GM13977 (cell line): ENCODE measurements at regions not wholly inside any gene's neighbourhood (a gene's known extent, or its start where the extent isn't known, plus 50 kb on each side); places are given as distances from the start of the nearest gene placed in this dataset.

Source experiments
- DNase-seq: peaks from one replicate; pipeline ENCODE4 v3.0.0; 2012; ENCODE audit warnings: low spot score
- CTCF ChIP-seq: IDR thresholded peaks from 2 replicates; pipeline ENCODE4 v1.5.1; 2012; ENCODE audit warnings: mild to moderate bottlenecking, control low read depth; ENCODE audit not compliant: insufficient read depth; ENCODE audit errors: extremely low read depth, missing control alignments
- in situ Hi-C: fragments of 300-500 bp; cut with MboI; formaldehyde crosslinking; loops from one replicate; pipeline ENCODE4 v1.12.0; 2022; ENCODE audit warnings: low sequenced_read_pairs, low pct_unique_long_range_greater_than_20kb, mixed read lengths, inconsistent platforms; ENCODE audit not compliant: unreplicated experiment

DNA sequence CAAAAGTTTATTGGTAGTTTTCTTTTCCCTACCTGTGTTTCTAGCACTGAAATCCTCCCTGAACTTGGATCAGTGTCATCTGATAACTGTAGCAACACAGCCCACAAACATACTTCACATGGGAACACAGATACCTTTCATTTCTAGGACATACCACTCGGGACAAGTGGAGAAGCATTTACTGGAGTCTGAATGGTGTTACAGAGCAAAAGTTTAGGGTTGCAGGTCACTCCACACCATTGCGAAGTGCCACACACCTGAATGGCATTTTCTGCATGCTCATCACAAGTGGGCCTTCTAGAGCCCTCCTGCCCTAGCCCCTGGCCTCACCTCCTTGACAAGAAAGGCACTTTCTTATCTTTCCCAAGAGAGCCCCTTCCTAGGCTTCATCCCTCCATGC is 184.8 kb upstream of the PKDCC start:
- TF ChIP-seq CTCF = no peak
- in situ Hi-C loops = loop anchor here (25.0 kb wide), 1 partner anchor 374 kb away; no protein-coding TSS in a partner anchor
- DNase-seq = no peak

- DNase-seq = no peak
- in situ Hi-C loops = loop anchor here (25.0 kb wide), 1 partner anchor 372 kb away; no protein-coding TSS in a partner anchor
- TF ChIP-seq CTCF = no peak
These were observed 182.6 kb upstream of the PKDCC start for GRCh38 chr2:41865263-41865662.

DNA sequence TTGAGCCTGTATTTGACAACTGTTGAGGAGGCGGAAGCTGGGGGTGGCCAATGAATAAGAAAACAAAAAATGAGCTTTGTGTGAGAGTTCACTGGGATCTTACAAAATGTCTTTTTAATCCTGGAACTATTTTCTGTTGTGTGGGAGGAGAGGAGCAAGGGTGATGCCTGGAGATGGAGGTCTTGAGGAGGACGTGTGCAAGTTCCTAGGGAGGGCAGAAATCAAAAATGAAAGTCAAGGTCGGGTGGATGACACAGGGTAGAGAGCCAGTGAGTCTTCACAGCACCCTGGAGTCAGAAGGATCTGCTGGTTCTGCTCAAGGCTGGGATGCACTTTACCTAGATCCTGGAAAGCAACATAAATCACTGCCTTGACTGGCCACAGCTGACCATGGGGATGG is 180.3 kb upstream of the PKDCC start:
- in situ Hi-C loops = loop anchor here (25.0 kb wide), 1 partner anchor 370 kb away; no protein-coding TSS in a partner anchor

GRCh38 chr2:41869542-41870264 is 178.1 kb upstream of the PKDCC start:
- in situ Hi-C loops = loop anchor here (25.0 kb wide), 1 partner anchor 368 kb away; no protein-coding TSS in a partner anchor
- peak; percentile 95 for TF ChIP-seq CTCF
- DNase-seq = peak; percentile 68

More for the DNA sequence above, 180.3 kb upstream of the PKDCC start:
- no peak for TF ChIP-seq CTCF
- DNase-seq = no peak

- DNase-seq = no peak
- in situ Hi-C loops = loop anchor here (25.0 kb wide), 1 partner anchor 367 kb away; no protein-coding TSS in a partner anchor
- no peak for TF ChIP-seq CTCF
These were observed 177.6 kb upstream of the PKDCC start for GRCh38 chr2:41870265-41870585.

- in situ Hi-C loops = loop anchor here (25.0 kb wide), 1 partner anchor 366 kb away; no protein-coding TSS in a partner anchor
- DNase-seq = no peak
- no peak for TF ChIP-seq CTCF
These were observed 176.7 kb upstream of the PKDCC start for GRCh38 chr2:41871080-41871479.
